Suprapubic skin (tissue), 4 donors: ENCODE measurements at regions not wholly inside any gene's neighbourhood (a gene's known extent, or its start where the extent isn't known, plus 50 kb on each side); places are given as distances from the start of the nearest gene placed in this dataset.

Source experiments
- CTCF ChIP-seq, 2 donors: fragments of 200-600 bp in 1 of 2; fragments of 450-650 bp in 1 of 2; sonication (generic) in 1 of 2; IDR thresholded peaks; one replicate each; pipeline ENCODE4 v1.5.1; 2016 to 2019; ENCODE audit warnings: antibody characterized with exemption in 2 of 2, mild to moderate bottlenecking in 1 of 2, moderate library complexity in 1 of 2
- EP300 ChIP-seq: sonication (generic); formaldehyde crosslinking; IDR thresholded peaks from one replicate; pipeline ENCODE4 v1.6.1; 2017; ENCODE audit warnings: antibody characterized with exemption
- POLR2A ChIP-seq, 2 donors: fragments of 450-650 bp; IDR thresholded peaks; one replicate each; pipeline ENCODE4 v1.6.1; 2017; ENCODE audit warnings: antibody characterized with exemption in 2 of 2, mild to moderate bottlenecking in 2 of 2, moderate library complexity in 2 of 2
- POLR2AphosphoS5 ChIP-seq, 3 donors: sonication (generic); formaldehyde crosslinking; IDR thresholded peaks; one replicate each; pipeline ENCODE4 v1.6.1; 2017; ENCODE audit warnings: antibody characterized with exemption in 3 of 3

GRCh38 chr15:62327406-62327805 is 162.3 kb upstream of the C2CD4B start:
- no peak for TF ChIP-seq CTCF (IDR thresholded peaks at IDR 0.05)
- TF ChIP-seq EP300, result no peak
- no peak for TF ChIP-seq POLR2A (IDR thresholded peaks at IDR 0.05)
- TF ChIP-seq POLR2AphosphoS5 (IDR thresholded peaks at IDR 0.05), result no peak
